ENCODE measurements at regions not wholly inside any gene's neighbourhood (a gene's known extent, or its start where the extent isn't known, plus 50 kb on each side); places are given as distances from the start of the nearest gene placed in this dataset.

- Mint-ChIP-seq H3K27ac (peak overlapping the region; percentile 9), H3K4me3 (no peak overlapping the region), H3K4me1 (peaks cover 37% of the 10 kb centered on the region), H3K36me3 (ENCODE audit: low read depth) (no peaks in the 10 kb centered on the region), H3K27me3 (ENCODE audit: low read depth, poor library complexity) (peaks cover 6% of the 10 kb centered on the region), H3K9me3 (no peaks in the 10 kb centered on the region)
- DNase-seq, result no peak
- TF ChIP-seq CTCF (IDR thresholded peaks at IDR 0.05), result no peak
Measured at GRCh38 chr6:118710616-118711015, 59.2 kb upstream of the CEP85L start.

GRCh38 chr6:118709859-118710350, 58.5 kb upstream of the CEP85L start:
- no peaks in the 10 kb centered on the region for H3K9me3 Mint-ChIP-seq
- TF ChIP-seq CTCF (IDR thresholded peaks at IDR 0.05), result no peak
- DNase-seq, result no peak
- H3K4me1 Mint-ChIP-seq, result peaks cover 44% of the 10 kb centered on the region
- no peaks in the 10 kb centered on the region for H3K36me3 Mint-ChIP-seq (ENCODE audit: low read depth)
- H3K4me3 Mint-ChIP-seq, result peak overlapping the region; percentile 80
- H3K27me3 Mint-ChIP-seq (ENCODE audit: low read depth, poor library complexity), result peaks cover 6% of the 10 kb centered on the region
- H3K27ac Mint-ChIP-seq, result no peak overlapping the region

GRCh38 chr6:118708744-118709143, 57.4 kb upstream of the CEP85L start:
- TF ChIP-seq CTCF (IDR thresholded peaks at IDR 0.05), result no peak
- no peak for DNase-seq
- H3K9me3 Mint-ChIP-seq, result no peaks in the 10 kb centered on the region
- no peaks in the 10 kb centered on the region for H3K36me3 Mint-ChIP-seq (ENCODE audit: low read depth)
- H3K27ac Mint-ChIP-seq, result peak overlapping the region; percentile 34
- H3K4me1 Mint-ChIP-seq, result peaks cover 47% of the 10 kb centered on the region
- H3K4me3 Mint-ChIP-seq, result peak overlapping the region; percentile 80
- H3K27me3 Mint-ChIP-seq (ENCODE audit: low read depth, poor library complexity), result peaks cover 6% of the 10 kb centered on the region

- Mint-ChIP-seq H3K36me3 (ENCODE audit: low read depth) (no peaks in the 10 kb centered on the region), H3K27ac (peak overlapping the region; percentile 58), H3K9me3 (no peaks in the 10 kb centered on the region), H3K4me1 (peaks cover 47% of the 10 kb centered on the region), H3K27me3 (ENCODE audit: low read depth, poor library complexity) (peaks cover 6% of the 10 kb centered on the region), H3K4me3 (no peak overlapping the region)
- no peak for DNase-seq
- TF ChIP-seq CTCF (IDR thresholded peaks at IDR 0.05), result no peak
Measured at GRCh38 chr6:118708055-118708454, 56.7 kb upstream of the CEP85L start.

GRCh38 chr6:118706702-118707101, 55.3 kb upstream of the CEP85L start:
- no peak overlapping the region for H3K4me3 Mint-ChIP-seq
- no peak overlapping the region for H3K27ac Mint-ChIP-seq
- H3K27me3 Mint-ChIP-seq (ENCODE audit: low read depth, poor library complexity), result peaks cover 3% of the 10 kb centered on the region
- H3K36me3 Mint-ChIP-seq (ENCODE audit: low read depth), result no peaks in the 10 kb centered on the region
- H3K4me1 Mint-ChIP-seq, result peaks cover 47% of the 10 kb centered on the region
- DNase-seq, result no peak
- no peaks in the 10 kb centered on the region for H3K9me3 Mint-ChIP-seq
- TF ChIP-seq CTCF (IDR thresholded peaks at IDR 0.05), result no peak
